ENCODE measurements at regions not wholly inside any gene's neighbourhood (a gene's known extent, or its start where the extent isn't known, plus 50 kb on each side); places are given as distances from the start of the nearest gene placed in this dataset.

- Histone ChIP-seq H3K27me3 (ENCODE audit: control insufficient read depth, insufficient read depth, low read length) (peaks cover 6% of the 10 kb centered on the region; the same call in 1 of the 2 replicates), H3K36me3 (ENCODE audit: control insufficient read depth, insufficient read depth, low read length) (no peaks in the 10 kb centered on the region; the same call in 1 of the 2 replicates)
- no TSS peak for BruUV-seq (replicated peaks)
Observed at GRCh38 chr5:38138574-38138973, 119.8 kb upstream of the EGFLAM start.

GRCh38 chr5:38135486-38136039 lies 122.8 kb upstream of the EGFLAM start:
- H3K9me3 ChIP-seq (ENCODE audit: control insufficient read depth, insufficient read depth, low read depth, low read length) = no peaks in the 10 kb centered on the region
- DNase-seq (ENCODE audit: low read depth, low spot score) (no peak), ATAC-seq (no peak)
- ChIA-PET POLR2A (no interaction called here), CTCF (no interaction called here)
- no peaks in the 10 kb centered on the region for H3K4me1 ChIP-seq (ENCODE audit: control insufficient read depth, insufficient read depth, low read length)
- TF ChIP-seq CTCF (IDR thresholded peaks at IDR 0.05) (no peak), REST (IDR thresholded peaks at IDR 0.05; ENCODE audit: insufficient read depth in 1 of 2, low read depth in 2 of 2, low read length in 1 of 2) (no peak), TCF7L2 (IDR thresholded peaks at IDR 0.05; ENCODE audit: low read depth, low read length) (no peak), SIN3A (IDR thresholded peaks at IDR 0.05; ENCODE audit: borderline replicate concordance, insufficient read depth, low read depth, low read length) (no peak), POLR2AphosphoS5 (IDR thresholded peaks at IDR 0.05; ENCODE audit: low read depth, low read length) (no peak)
- peaks cover 6% of the 10 kb centered on the region; the same call in 1 of the 2 replicates for H3K27me3 ChIP-seq (ENCODE audit: control insufficient read depth, insufficient read depth, low read length)
- in situ Hi-C loops (cut with HindIII; ENCODE audit: low pct_unique_long_range_greater_than_20kb, low sequenced_read_pairs) = no loop called here
- no peaks in the 10 kb centered on the region; the same call in 1 of the 2 replicates for H3K36me3 ChIP-seq (ENCODE audit: control insufficient read depth, insufficient read depth, low read length)
- no peak overlapping the region for H3K27ac ChIP-seq (ENCODE audit: low read length)
- no peak overlapping the region for H3K4me3 ChIP-seq (ENCODE audit: low read depth in 2 of 2, low read length in 2 of 2)
- BruUV-seq (replicated peaks) = no TSS peak
- intact Hi-C loops (cut with micrococcal nuclease; ENCODE audit: unreplicated experiment) = loop anchor here (1.0 kb wide), 1 partner anchor 27 kb away; no protein-coding TSS in a partner anchor

More at GRCh38 chr5:38138574-38138973, 119.8 kb upstream of the EGFLAM start:
- H3K4me3 ChIP-seq (ENCODE audit: low read depth in 2 of 2, low read length in 2 of 2) = no peak overlapping the region
- in situ Hi-C loops (cut with HindIII; ENCODE audit: low pct_unique_long_range_greater_than_20kb, low sequenced_read_pairs) = no loop called here
- no peaks in the 10 kb centered on the region for H3K4me1 ChIP-seq (ENCODE audit: control insufficient read depth, insufficient read depth, low read length)
- TF ChIP-seq SIN3A (IDR thresholded peaks at IDR 0.05; ENCODE audit: borderline replicate concordance, insufficient read depth, low read depth, low read length) (no peak), REST (IDR thresholded peaks at IDR 0.05; ENCODE audit: insufficient read depth in 1 of 2, low read depth in 2 of 2, low read length in 1 of 2) (no peak), TCF7L2 (IDR thresholded peaks at IDR 0.05; ENCODE audit: low read depth, low read length) (no peak), CTCF (IDR thresholded peaks at IDR 0.05) (no peak), POLR2AphosphoS5 (IDR thresholded peaks at IDR 0.05; ENCODE audit: low read depth, low read length) (no peak)
- no peaks in the 10 kb centered on the region for H3K9me3 ChIP-seq (ENCODE audit: control insufficient read depth, insufficient read depth, low read depth, low read length)
- ChIA-PET POLR2A (no interaction called here), CTCF (interaction anchor here (0.6 kb wide), 1 partner anchor 644 kb away, joined by 3 read pairs; no protein-coding TSS in a partner anchor)
- no peak for ATAC-seq
- DNase-seq (ENCODE audit: low read depth, low spot score) = no peak
- H3K27ac ChIP-seq (ENCODE audit: low read length) = no peak overlapping the region
- intact Hi-C loops (cut with micrococcal nuclease; ENCODE audit: unreplicated experiment) = no loop called here
